ENCODE measurements at regions not wholly inside any gene's neighbourhood (a gene's known extent, or its start where the extent isn't known, plus 50 kb on each side); places are given as distances from the start of the nearest gene placed in this dataset.

DNA sequence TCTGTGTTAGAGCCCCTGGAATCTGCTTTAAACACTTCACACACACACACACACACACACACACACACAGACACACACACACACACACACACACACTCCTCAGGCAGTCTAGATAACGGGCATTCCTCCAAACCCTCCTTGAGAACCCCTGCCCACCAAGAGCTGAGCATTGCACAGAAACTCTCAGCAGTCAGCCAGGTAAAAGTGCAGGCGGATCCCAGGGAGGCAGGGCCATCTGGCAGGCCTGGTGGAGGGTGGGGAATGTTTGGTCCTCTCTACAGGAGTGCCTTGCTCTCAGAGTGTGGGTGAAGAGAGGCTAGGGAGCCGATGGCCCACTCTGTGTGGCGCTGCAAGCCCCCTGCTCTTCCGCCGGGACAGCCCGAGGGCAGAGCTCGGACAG is 190.2 kb downstream of the BUD13 start:
- CTCF ChIA-PET = no interaction called here
- no peak overlapping the region for H3K4me3 ChIP-seq (ENCODE audit: low read depth, low read length)
- POLR2A ChIA-PET = interaction anchor here (0.6 kb wide), 1 partner anchor 84 kb away, joined by 4 read pairs; no protein-coding TSS in a partner anchor
- DNase-seq (ENCODE audit: low read depth, low spot score) = no peak
- TF ChIP-seq, protein P1, sequence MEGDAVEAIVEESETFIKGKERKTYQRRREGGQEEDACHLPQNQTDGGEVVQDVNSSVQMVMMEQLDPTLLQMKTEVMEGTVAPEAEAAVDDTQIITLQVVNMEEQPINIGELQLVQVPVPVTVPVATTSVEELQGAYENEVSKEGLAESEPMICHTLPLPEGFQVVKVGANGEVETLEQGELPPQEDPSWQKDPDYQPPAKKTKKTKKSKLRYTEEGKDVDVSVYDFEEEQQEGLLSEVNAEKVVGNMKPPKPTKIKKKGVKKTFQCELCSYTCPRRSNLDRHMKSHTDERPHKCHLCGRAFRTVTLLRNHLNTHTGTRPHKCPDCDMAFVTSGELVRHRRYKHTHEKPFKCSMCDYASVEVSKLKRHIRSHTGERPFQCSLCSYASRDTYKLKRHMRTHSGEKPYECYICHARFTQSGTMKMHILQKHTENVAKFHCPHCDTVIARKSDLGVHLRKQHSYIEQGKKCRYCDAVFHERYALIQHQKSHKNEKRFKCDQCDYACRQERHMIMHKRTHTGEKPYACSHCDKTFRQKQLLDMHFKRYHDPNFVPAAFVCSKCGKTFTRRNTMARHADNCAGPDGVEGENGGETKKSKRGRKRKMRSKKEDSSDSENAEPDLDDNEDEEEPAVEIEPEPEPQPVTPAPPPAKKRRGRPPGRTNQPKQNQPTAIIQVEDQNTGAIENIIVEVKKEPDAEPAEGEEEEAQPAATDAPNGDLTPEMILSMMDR (IDR thresholded peaks at IDR 0.05; ENCODE audit: low read depth, low read length) = no peak
- H3K9me3 ChIP-seq (ENCODE audit: control insufficient read depth, insufficient read depth, low read length) = peaks cover 5% of the 10 kb centered on the region; the same call in 1 of the 2 replicates
- H3K27me3 ChIP-seq (ENCODE audit: control insufficient read depth, insufficient read depth, low read length) = peaks cover 50% of the 10 kb centered on the region
- H3K27ac ChIP-seq (ENCODE audit: low read depth, low read length) = no peak overlapping the region

DNA sequence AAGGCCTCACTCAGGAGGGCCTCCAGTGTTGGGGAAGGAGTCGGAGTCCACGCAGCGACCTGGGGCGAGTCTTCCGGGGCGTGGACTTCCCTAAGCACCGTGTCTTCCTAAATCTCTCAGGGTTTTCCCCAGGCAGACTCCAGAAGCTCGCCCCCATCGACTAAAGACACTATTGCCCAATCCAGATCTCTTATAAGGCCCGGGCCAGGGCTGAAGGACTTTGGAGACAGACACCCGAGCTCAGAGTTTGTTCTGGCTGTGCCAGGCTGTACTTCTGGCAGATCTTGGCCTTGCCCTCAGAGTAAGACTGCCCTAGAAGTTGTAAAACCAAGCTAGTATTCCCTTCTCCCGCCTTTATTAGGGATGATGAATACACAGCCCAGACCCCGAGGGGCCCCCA is 191.4 kb downstream of the BUD13 start:
- TF ChIP-seq, protein P1 (IDR thresholded peaks at IDR 0.05; ENCODE audit: low read depth, low read length) = no peak
- ChIA-PET CTCF (interaction anchor here (0.5 kb wide), 1 partner anchor 21 kb away, joined by 3 read pairs; no protein-coding TSS in a partner anchor), POLR2A (no interaction called here)
- Histone ChIP-seq H3K4me3 (ENCODE audit: low read depth, low read length) (no peak overlapping the region), H3K27me3 (ENCODE audit: control insufficient read depth, insufficient read depth, low read length) (peaks cover 48% of the 10 kb centered on the region), H3K9me3 (ENCODE audit: control insufficient read depth, insufficient read depth, low read length) (peaks cover 5% of the 10 kb centered on the region; the same call in 1 of the 2 replicates), H3K27ac (ENCODE audit: low read depth, low read length) (no peak overlapping the region)
- DNase-seq (ENCODE audit: low read depth, low spot score) = no peak

- no peak overlapping the region for H3K4me3 ChIP-seq (ENCODE audit: low read depth, low read length)
- no peak overlapping the region for H3K27ac ChIP-seq (ENCODE audit: low read depth, low read length)
- peaks cover 5% of the 10 kb centered on the region; the same call in 1 of the 2 replicates for H3K9me3 ChIP-seq (ENCODE audit: control insufficient read depth, insufficient read depth, low read length)
- DNase-seq (ENCODE audit: low read depth, low spot score) = no peak
- peaks cover 46% of the 10 kb centered on the region for H3K27me3 ChIP-seq (ENCODE audit: control insufficient read depth, insufficient read depth, low read length)
- TF ChIP-seq, protein P1 (IDR thresholded peaks at IDR 0.05; ENCODE audit: low read depth, low read length) = no peak
- ChIA-PET CTCF (interaction anchor here (0.5 kb wide), 1 partner anchor 20 kb away, joined by 3 read pairs; no protein-coding TSS in a partner anchor), POLR2A (no interaction called here)
Measured at GRCh38 chr11:116580799-116581198, 192.0 kb downstream of the BUD13 start.

- ChIA-PET CTCF (no interaction called here), POLR2A (no interaction called here)
- H3K27ac ChIP-seq (ENCODE audit: low read depth, low read length) = no peak overlapping the region
Measured at GRCh38 chr11:116579857-116580727, 192.7 kb downstream of the BUD13 start.

More at GRCh38 chr11:116579857-116580727, 192.7 kb downstream of the BUD13 start:
- Histone ChIP-seq H3K27me3 (ENCODE audit: control insufficient read depth, insufficient read depth, low read length) (peaks cover 46% of the 10 kb centered on the region), H3K9me3 (ENCODE audit: control insufficient read depth, insufficient read depth, low read length) (peaks cover 5% of the 10 kb centered on the region; the same call in 1 of the 2 replicates), H3K4me3 (ENCODE audit: low read depth, low read length) (no peak overlapping the region)
- TF ChIP-seq, protein P1 (IDR thresholded peaks at IDR 0.05; ENCODE audit: low read depth, low read length) = no peak
- no peak for DNase-seq (ENCODE audit: low read depth, low spot score)
